ENCODE measurements at regions not wholly inside any gene's neighbourhood (a gene's known extent, or its start where the extent isn't known, plus 50 kb on each side); places are given as distances from the start of the nearest gene placed in this dataset.
"Not testable (repeated sequence)": the region's sequence is repeated elsewhere in the genome, so short reads cannot be mapped to it uniquely, and the experiment has no call there.

- no peak for DNase-seq
Measured at GRCh38 chr2:136319237-136319636, 201.3 kb upstream of the CXCR4 start.

- no peak for DNase-seq
Measured at GRCh38 chr2:136314240-136314639, 196.3 kb upstream of the CXCR4 start.

- not testable (repeated sequence) for DNase-seq
Measured at GRCh38 chr2:136312568-136312967, 194.6 kb upstream of the CXCR4 start.

- DNase-seq, result no peak
Measured at GRCh38 chr2:136310797-136311603, 193.1 kb upstream of the CXCR4 start.

GRCh38 chr2:136310005-136310495 lies 192.1 kb upstream of the CXCR4 start:
- no peak for DNase-seq

- DNase-seq, result peak; percentile 28
Measured at GRCh38 chr2:136308611-136309010, 190.7 kb upstream of the CXCR4 start.

GRCh38 chr2:136306836-136307235 lies 188.9 kb upstream of the CXCR4 start:
- no peak for DNase-seq

GRCh38 chr2:136305517-136306192 lies 187.7 kb upstream of the CXCR4 start:
- peak; percentile 71 for DNase-seq

- no peak for DNase-seq
Measured at GRCh38 chr2:136301006-136301405, 183.1 kb upstream of the CXCR4 start.

- DNase-seq, result no peak
Measured at GRCh38 chr2:136298631-136299030, 180.7 kb upstream of the CXCR4 start.

GRCh38 chr2:136297994-136298393 lies 180.0 kb upstream of the CXCR4 start:
- peak; percentile 41 for DNase-seq

GRCh38 chr2:136297312-136297711 lies 179.4 kb upstream of the CXCR4 start:
- DNase-seq, result no peak

- DNase-seq, result no peak
Measured at GRCh38 chr2:136295168-136295567, 177.2 kb upstream of the CXCR4 start.

GRCh38 chr2:136291871-136292270 lies 173.9 kb upstream of the CXCR4 start:
- no peak for DNase-seq

- no peak for DNase-seq
Measured at GRCh38 chr2:136290326-136290725, 172.4 kb upstream of the CXCR4 start.

- DNase-seq, result no peak
Measured at GRCh38 chr2:136288249-136288648, 170.3 kb upstream of the CXCR4 start.

GRCh38 chr2:136286423-136286822 lies 168.5 kb upstream of the CXCR4 start:
- no peak for DNase-seq

GRCh38 chr2:136284226-136285119 lies 166.5 kb upstream of the CXCR4 start:
- no peak for DNase-seq

- DNase-seq, result no peak
Measured at GRCh38 chr2:136282251-136282650, 164.3 kb upstream of the CXCR4 start.

- no peak for DNase-seq
Measured at GRCh38 chr2:136281281-136282114, 163.5 kb upstream of the CXCR4 start.

GRCh38 chr2:136266346-136266745 lies 148.4 kb upstream of the CXCR4 start:
- DNase-seq, result not testable (repeated sequence)

GRCh38 chr2:136259551-136259950 lies 141.6 kb upstream of the CXCR4 start:
- no peak for DNase-seq

Measured in NCI-H1092 treated with DMSO at 0.1 percent for 48 hours (cell line).